GM21723 (cell line): ENCODE measurements at regions not wholly inside any gene's neighbourhood (a gene's known extent, or its start where the extent isn't known, plus 50 kb on each side); places are given as distances from the start of the nearest gene placed in this dataset.
"Not testable (repeated sequence)": the region's sequence is repeated elsewhere in the genome, so short reads cannot be mapped to it uniquely, and the experiment has no call there.

Source experiments
- ATAC-seq: cut with Tn5 transposase; IDR thresholded peaks from one replicate; pipeline ENCODE4 v1.9.1; 2021; ENCODE audit warnings: mild to moderate bottlenecking, moderate library complexity; ENCODE audit not compliant: unreplicated experiment

DNA sequence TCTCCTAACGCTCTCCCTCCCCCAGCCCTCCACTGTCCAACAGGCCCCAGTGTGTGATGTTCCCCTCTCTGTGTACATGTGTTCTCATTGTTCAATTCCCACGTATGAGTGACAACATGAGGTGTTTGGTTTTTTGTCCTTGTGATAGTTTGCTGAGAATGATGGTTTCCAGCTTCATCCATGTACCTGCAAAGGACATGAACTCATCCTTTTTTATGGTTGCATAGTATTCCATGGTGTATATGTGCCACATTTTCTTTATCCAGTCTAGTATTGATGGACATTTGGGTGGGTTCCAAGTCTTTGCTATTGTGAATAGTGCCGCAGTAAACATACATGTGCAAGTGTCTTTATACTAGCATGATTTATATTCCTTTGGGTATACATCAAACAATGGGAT is 347.4 kb downstream of the MAGEE1 start:
- ATAC-seq = not testable (repeated sequence)

DNA sequence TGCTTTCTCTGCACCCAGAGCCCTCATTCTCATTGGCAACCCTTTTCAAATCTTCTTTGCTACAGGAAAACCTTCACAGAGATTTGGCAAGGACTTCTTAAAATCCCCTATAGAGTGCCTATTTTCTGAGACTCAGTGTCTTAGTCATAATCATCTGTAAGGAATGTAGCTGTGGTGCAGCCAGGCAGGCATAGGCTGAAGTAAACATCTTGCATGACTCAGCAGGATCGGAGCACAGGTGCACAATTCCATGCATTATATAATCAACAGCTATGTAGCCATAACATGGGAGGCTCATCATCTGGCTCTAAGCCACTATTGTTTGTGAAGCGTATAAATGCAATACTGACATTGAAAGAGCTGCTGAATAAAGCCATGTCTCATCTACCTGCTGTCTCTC is 368.8 kb downstream of the MAGEE1 start:
- ATAC-seq = no peak

DNA sequence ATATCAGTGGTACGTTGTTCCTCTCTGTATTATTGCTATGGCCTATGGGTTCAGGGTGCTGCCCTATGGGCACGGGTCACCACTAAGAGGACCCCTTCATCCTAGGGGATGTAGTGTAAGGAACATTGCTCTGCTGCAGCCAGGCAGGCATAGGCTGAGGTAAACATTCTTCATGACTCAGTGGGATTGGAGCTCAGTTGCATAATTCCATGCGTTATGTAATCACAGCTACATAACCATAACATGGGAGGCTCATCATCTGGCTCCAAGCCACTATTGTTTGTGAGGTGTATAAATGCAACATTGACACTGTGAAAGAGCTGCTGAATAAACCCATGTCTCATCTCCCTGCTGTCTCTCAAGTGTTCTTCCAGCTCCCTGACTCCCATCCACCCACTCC is 375.2 kb downstream of the MAGEE1 start:
- no peak for ATAC-seq

DNA sequence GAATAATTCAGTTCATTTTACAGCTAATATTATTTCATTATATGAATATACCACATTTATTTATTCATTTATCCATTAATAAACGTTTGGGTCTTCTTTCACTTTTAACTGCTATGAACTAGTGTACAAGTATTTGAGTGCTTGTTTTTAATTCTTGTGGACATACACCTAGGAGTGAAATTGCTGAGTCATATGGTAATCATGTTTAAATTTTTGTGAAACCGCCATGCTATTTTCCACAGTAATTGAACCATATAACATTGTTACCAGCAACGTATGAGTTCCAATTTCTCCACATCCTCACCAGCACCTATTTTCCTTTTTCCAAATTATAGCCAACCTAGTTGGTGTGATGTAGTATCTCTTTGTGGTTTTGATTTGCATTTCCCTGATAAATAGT is 388.2 kb downstream of the MAGEE1 start:
- ATAC-seq = no peak

DNA sequence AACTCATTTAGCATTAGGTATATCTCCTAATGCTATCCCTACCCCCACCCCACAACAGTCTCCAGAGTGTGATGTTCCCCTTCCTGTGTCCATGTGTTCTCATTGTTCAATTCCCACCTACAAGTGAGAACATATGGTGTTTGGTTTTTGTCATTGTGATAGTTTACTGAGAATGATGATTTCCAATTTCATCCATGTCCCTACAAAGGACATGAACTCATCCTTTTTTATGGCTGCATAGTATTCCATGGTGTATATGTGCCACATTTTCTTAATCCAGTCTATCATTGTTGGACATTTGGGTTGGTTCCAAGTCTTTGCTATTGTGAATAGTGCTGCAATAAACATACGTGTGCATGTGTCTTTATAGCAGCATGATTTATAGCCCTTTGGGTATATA is 389.8 kb downstream of the MAGEE1 start:
- not testable (repeated sequence) for ATAC-seq

DNA sequence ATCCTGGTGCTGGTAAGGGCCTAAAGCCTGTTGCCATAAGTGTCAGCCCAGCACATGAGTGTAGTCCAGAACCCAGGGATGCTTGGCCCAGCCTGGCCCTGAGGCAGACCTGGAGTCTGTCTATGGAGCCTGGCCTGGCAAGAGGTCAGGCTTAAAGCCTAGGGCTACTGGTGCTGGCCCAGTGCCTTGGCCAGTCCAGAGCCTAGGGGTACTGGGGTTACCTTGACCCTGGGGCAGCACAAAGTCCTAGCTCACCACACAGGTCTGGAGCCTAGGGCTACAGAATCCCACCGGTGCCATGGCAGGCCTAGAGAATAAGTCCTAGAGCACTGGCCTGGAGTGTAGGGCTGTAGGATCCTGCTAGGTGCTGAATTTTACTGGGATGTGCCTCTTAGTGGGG is 393.8 kb downstream of the MAGEE1 start:
- ATAC-seq = no peak

DNA sequence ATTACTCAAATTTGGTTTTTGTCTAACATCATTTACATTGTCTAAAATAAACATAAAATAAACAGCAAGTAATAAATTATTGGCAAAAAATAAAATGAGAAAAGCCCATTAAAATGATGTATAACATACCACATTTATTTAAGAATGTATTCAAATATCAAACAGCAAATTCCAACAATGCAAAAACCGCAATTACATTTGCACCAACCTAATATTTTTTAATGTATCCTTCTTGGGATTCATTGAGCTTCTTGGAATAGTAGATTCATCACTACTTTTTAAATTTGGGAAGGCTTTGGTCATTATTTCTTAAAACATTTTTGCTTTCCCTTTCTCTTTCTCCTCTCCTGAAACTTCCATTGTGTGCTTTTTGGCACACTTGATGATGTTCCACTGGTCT is 400.2 kb downstream of the MAGEE1 start:
- ATAC-seq = no peak

DNA sequence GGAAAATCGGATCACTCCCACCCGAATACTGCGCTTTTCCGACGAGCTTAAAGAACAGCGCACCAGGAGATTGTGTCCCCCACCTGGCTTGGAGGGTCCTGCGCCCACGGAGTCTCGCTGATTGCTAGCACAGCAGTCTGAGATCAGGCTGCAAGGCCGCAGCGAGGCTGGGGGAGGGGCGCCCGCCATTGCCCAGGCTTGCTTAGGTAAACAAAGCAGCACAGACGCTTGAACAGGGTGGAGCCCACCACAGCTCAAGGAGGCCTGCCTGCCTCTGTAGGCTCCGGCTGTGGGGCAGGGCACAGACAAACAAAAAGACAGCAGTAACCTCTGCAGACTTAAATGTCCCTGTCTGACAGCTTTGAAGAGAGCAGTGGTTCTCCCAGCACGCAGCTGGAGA is 413.4 kb downstream of the MAGEE1 start:
- ATAC-seq = not testable (repeated sequence)

DNA sequence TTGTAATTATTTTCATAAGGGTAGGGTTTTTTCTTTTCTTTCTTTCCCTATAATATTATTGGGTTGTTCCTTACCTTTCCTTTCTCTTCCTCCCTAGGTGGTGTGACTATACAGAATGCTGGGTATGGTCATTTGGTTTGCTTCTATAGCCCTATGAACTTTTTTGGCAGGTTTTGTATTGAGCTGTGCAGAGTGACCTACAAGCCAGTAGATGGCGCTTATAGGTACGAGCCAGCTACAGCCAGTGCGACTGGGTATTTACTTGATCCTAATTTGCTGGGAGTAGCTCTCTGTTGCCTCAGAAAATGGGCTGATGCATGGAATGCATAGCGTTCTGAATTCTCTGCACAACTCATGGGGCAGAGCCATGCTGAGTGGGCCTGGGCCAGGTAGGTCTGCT is 423.3 kb downstream of the MAGEE1 start:
- no peak for ATAC-seq

DNA sequence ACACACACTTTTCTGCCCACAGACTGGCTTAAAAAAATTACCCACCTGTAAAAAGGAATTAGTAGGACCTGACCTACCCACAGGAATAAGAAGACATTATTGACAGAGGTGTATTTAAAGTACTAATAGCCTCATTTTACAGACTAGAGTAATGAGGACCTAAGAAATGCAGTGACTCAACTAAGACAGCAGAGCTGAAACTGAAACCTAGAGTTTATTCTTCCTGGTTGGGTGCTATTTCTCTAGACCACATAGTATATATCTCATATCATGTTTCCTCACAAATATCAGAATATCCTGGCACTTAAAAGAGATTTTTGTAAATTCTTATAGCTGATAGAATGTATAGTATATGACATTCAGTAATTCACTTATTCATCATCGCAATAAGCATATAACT is 435.0 kb downstream of the MAGEE1 start:
- no peak for ATAC-seq

DNA sequence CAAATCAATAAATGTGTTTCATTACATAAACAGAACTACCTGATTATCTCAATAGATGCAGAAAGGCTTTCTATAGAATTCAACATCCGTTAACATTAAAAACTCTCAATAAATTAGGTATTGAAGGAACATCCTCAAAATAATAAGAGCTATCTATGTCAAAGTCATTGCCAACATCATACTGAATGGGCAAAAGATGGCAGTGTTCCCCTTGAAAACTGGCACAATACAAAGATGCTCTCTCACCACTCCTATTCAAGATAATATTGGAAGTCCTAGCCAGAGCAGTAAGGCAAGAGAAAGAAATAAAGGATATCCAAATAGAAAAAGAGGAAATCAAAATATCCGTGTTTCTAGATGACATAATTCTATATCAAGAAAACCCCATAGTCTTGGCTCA is 466.4 kb downstream of the MAGEE1 start:
- ATAC-seq = no peak

DNA sequence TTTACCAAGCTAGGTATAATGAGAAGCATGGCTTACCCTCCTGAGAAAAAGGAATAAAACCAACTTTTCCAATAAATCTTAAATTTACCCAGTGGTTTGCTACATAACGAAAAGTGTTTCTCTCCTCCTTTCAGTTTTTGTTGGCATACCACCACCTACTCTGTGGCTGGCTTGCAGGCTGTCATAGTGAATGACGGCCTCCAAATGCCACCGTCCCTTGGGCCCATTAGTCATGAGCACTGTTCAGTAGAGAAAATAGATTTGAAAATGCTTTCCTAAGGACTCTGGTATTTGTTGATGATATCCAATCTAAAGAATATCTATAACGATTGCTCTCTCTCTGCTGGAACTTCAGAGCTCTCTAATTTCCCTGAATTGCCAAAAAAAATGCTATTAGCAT is 488.3 kb downstream of the MAGEE1 start:
- ATAC-seq = no peak

DNA sequence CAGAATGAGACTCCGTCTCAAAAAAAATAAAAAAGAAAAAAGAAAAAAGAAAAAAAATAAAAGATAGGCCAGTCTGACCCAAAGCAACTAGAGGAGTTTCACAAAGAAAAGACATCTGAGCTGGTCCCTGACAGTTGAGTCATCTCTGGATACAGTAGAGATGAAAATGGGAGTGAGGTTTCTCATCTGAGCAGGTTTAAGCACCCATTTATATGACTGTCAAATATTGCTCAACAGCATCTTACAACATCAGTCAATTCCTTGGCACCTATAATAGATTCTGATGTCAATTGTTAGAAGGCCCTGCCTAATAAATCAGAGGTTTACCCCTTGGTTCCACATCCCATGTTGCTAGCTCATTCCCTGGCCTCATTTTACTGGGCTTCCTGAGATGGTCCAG is 490.5 kb downstream of the MAGEE1 start:
- ATAC-seq = no peak

DNA sequence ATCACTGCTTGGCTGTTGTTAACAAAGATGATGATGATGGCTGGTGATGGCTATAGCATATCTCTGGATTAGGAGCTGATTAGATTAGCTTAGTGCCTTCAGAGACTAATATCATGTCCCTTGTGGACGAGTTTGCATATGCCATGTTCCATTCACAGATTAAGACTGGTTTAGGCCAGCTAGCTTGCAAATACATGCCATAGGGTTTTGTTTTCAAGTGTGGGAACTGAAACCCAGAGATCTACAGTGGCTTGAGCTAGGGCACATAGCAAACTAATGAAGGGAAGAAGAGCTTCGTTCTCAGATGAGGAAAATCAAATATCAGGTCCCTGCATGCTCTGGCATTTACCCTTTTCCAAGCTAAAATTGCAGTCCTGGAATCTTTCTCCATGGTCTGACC is 492.3 kb downstream of the MAGEE1 start:
- no peak for ATAC-seq

DNA sequence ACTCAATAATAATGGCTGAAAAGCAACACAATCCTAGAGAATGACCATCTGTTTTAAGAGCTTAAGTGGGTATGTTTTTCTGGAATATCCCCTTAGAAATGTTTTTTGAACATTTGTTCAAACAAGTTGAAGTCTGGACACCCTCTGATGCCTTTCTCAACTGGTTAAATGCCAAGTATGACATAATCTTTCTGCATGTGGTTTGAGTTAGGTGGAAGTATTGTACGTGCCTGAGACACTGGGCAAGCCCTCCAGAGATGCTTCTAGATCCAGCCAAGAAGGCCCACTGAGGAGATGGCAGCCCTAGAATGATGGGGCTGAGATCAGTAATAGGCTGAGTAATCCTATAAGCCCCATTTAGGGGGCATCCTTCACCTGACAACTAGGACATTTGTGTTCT is 493.1 kb downstream of the MAGEE1 start:
- ATAC-seq = no peak

DNA sequence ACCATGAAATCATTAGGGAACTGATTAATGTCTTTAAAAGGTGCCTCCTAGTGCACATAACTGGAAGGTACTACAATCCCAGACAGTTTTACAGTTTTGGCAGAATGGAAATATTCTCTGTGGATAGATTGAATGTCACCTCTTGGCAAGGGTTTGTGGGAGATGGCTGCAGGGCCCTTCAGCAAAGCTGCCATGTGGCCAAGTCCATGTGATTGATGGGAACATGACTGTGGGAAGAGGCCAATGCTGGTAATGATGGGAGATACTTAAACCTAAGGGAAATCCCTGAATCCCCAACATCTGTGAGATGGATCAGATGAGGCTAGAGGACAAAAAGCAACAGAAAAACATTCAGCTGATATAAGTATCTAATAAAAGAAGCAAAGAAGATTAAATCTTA is 493.7 kb downstream of the MAGEE1 start:
- no peak for ATAC-seq

DNA sequence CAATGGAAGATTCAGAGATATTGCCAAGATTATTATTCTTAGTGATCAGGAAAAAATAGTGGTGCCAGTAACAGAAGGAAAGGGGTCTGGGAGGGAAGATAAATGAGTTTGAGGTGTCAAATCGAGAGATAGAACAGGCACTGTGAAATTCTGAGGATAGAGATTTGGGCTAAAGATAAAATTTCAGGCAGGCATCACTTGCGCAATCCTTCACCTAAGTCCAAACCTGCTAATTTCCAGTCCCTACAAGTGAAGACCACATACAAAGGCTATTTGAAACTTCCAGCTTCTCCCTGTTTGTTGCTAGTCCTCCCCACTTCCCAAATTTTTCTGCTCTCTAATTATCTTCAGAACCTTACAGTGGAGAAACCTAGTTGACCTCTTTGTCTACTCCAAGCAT is 494.6 kb downstream of the MAGEE1 start:
- no peak for ATAC-seq

DNA sequence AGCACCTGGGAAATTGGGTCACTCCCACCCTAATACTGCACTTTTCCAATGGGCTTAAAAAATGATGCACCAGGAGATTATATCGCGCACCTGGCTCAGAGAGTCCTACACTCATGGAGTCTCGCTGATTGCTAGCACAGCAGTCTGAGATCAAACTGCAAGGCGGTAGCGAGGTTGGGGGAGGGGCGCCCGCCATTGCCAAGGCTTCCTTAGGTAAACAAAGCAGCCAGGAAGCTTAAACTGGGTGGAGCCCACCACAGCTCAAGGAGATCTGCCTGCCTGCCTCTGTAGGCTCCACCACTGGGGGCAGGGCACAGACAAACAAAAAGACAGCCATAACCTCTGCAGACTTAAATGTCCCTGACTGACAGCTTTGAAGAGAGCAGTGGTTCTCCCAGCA is 497.1 kb downstream of the MAGEE1 start:
- not testable (repeated sequence) for ATAC-seq

DNA sequence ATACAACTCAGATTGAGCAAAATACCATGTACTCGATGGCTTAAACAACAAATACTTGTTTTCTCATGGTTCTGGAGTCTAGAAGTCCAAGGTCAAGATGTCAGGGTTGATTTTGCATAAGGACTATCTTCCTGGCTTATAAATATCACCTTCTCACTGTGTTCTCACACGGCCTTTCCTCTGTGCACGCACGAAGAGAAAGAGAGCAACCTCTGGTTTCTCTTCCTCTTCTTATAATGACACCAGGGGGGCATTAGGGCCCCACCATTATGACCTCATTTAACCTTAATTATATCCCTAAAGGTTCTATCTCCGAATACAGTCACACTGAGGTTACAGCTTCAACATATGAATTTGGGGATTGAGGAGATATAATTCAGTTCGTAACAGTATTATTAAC is 504.0 kb downstream of the MAGEE1 start:
- no peak for ATAC-seq

DNA sequence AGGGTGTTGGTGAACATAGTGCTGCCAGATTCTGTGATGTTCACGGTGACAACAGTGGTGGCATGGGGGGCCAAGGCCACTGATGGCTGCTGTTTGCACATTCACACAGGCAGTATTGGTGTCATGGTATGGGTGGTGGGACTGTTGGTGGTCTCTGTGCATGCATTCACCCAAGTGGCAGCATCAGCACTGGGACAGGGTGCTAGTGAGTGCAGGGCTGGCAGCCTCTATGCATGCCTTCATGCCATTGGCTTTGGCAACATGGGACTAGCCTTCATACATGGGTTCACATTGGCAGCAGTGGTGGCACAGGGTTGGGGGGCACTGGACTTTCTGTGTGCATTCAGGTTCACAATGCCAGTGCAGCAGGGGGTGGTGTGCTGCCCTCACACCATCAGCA is 489.7 kb upstream of the FGF16 start:
- no peak for ATAC-seq

DNA sequence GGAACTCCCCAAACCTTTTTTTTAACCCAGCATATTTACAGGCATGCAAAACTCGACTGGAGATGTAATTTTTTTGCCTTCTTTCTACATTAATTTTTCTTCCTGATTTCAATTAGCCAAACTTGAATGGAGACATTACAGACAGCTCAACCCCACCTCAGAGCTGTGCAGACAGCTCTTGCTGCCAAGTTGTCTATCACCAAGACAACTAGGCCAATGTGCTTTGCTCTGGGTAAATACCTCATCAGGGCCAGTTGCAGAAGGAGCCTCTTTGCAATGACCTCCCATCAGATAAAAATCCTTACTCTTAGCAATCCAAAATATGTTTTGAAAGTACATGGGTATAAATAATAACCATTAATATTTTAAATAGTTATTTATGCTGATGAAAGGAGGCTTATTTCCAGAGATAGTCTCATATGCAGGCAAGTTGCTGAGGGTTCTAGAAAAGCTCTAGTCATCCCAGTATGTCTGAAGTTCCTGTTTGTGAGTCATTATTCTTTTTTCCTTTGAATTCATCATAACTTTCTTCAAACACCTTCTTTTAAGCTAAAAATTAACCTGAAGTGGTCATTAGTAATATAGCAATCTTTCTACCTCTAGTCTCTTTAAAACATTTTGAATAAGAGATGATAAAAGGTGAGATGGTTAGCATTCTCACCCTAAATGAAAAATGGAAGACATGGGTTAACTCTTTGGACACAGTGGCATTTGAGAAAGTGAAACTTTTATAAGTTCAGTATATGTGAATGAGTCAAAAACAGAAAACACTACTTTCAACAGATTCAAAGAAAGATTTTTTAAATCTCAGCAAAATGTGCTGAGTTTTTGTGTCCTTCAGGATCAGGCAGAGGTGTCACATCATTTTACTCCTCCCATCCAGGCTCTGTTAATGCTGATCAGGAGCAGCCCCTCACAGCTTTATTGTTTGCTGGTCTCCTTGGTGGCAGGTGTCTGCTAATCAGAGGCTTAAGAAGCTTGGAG is 475.5 kb upstream of the FGF16 start:
- ATAC-seq = no peak

DNA sequence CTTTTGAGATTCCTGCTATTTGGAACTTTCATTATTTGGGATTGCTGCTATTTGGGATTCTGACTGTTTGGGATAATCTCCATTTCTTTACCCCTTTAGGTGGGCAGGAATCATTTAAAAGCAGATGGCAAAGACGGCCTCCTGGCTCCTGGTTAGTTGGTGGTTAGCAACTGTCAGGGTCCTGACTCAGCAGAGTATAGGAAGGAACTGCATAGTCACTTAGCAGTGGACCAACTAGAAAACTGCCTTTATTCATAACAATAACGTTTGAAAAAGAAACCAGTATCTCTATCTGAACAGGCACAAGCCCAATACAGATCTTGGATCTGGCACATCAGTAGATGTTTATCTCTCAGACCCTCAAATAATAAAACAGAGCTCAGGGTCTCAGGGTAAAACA is 469.7 kb upstream of the FGF16 start:
- ATAC-seq = no peak

DNA sequence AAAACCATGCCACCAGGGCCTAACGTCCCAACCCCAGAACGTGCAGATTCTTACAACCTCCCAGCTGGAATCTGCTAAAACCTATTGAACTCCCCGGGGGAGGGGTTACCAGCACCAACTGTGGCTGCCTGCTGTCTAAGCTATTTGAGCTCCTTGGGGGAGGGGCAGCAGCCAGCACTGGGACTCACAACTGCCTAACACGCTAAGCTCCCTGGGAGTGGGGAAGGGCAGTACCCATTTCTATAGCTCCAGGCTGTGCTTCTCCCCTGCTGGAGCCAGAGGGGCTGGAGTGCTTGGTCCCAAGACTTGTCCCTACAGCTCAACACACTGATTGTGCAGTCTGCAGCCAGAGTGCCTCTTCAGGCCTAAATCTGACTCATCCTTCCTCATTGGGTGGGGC is 459.8 kb upstream of the FGF16 start:
- no peak for ATAC-seq
